Embryonic facial prominence (tissue), 1 donor: ENCODE measurements at regions not wholly inside any gene's neighbourhood (a gene's known extent, or its start where the extent isn't known, plus 50 kb on each side); places are given as distances from the start of the nearest gene placed in this dataset.

Source experiments
- DNase-seq: peaks from one replicate; pipeline ENCODE4 v3.0.0-alpha.2; 2016; ENCODE audit errors: extremely low spot score

DNA sequence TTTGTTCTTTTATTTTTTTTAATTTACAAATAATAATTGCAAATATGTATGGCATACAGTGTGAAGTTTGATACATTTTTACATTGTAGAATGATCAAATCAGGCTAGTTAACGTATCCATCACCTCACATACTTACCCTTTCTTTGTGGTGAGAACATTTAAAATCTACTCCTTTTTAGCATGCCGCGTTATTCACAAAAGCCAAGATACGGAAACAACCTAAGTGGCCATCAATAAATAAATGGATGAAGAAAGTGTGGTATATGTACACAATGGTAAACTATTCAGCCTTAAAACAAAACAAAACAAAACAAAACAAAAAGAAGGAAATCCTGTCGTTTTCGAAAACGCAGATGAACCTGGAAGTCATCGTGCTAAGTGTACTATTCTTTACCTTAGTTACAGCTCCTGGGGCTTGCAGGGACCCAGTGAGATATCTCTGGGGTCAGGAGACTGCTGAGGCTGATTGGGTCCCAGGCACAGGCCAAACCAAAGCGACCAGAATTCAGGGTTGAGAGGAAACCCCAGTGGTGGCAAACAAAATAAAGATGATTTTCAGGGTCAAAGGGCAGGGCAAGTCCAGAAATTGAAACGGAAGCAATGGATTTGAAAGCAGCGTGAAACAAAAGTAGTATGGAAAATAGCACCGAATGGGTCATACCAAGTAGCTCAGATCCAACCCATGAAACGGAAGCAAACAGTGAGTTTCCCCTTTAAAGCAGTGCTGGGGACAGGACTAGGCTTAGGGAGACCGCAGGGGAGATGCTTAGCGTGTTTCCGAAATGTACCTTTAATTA is 188.2 kb downstream of the PLPP3 start:
- no peak for DNase-seq

DNA sequence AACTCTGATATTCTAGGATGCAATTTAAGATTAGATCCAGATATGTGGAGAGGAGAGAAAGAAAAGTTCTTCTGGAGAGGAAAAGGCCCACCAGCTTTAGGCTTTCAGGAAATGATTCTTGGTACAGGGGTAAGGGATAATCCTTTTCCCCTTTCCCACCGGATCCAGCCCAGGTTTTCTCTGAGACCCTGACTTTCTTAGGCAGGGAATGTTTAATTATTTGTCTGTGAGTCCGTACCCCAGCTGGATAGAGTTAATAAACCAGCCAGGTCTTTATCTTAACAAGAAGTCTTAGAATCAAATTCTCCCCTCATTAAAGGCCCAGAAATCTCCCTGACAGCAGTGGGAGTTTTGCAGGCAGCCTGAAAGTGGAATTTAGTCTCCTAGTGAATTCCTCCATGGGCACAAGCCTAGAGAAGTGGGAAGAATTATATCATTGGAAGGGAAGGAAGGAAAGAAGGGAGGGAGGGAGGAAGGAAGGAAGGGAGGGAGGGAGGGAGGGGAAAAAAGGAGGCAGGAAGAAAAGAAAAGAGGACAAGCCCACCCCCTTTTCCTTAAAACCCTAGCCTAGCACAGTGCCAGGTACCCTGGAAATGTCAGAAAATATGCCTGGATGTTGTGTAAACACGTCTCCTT is 189.0 kb downstream of the PLPP3 start:
- no peak for DNase-seq

DNA sequence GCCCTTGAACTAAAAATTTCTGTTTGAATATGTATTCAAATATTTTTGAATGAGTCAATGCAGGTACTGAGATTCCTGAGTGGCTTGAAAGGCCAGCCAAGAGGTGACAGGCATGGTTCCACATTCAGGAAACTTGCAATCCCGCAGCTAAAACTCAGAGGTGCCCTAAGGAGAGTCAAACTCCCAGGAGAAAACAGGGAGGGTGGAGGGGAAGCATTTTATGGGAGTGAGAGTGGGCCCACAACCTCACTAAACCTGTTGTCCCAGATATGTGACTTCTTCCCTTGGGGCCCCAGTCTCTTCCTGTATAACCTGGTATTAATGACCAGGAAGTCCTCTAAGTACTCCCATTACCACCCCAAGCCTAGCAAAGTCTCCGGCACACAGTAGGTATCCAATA is 189.6 kb downstream of the PLPP3 start:
- DNase-seq = no peak

DNA sequence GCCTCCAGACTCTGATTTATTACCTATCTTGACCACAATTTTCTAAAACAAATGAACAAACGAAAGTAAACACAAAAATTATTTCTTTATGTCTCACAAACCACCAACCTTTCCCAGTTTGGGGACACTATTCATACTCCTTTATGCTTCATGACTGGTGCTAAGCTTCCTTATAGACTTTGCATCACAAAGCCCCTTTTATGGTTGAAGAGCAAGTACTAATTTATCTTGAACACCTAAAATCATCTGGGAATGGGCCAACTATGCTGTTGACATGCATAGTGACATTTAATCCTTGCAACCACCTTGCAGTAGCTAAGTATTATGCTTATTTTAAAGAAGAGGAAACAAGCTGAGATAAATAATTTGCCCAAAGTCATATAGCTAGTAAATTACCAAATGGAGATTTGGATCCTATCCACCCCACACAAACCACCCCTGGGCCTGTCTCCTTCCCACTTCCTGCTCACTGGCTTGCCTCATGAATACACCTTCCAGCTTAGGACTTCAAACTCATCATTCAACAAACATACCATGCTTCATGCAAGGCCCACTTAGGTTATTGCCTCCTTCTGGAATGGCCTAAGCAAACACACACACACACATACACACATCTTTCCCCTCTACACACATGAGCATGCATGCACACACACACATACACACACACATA is 192.2 kb downstream of the PLPP3 start:
- no peak for DNase-seq

DNA sequence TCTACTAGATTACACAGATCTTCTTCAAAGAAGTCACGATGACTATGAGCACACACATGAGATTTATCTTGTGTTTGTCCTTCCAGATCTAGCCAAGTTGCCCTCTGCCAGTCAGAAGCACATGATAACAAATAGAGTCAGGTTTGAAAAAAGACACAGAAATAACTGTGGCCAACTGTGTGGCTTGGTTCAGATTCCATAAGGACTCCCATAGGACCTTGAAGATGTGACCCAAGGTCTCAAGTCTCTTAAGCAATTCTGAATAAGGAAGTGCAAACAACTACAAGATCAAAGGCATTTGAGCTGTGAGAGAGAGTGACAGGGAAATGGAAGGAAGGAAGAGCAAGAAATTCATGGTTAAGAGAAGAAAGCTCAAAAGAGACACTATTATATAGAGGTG is 194.0 kb downstream of the PLPP3 start:
- no peak for DNase-seq

DNA sequence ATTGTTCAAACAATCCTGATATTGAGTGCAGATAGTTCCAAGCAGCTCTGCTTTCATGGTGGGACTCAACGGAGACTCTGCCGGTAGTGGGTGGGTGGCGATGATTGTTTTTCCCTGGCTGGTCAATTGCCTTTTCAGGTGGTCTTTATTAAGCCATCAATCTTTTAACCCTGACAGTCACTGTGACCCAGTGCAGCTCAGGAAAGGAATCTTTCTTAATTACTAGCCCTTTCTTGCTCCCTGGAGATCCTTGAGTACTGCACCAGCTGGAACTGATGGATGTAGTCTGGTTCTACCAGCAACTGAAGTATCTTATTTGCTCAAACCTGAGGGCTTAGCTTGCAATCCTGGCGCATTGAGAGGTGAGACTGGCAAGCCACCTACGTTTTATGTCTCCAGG is 196.4 kb downstream of the PLPP3 start:
- DNase-seq = no peak

DNA sequence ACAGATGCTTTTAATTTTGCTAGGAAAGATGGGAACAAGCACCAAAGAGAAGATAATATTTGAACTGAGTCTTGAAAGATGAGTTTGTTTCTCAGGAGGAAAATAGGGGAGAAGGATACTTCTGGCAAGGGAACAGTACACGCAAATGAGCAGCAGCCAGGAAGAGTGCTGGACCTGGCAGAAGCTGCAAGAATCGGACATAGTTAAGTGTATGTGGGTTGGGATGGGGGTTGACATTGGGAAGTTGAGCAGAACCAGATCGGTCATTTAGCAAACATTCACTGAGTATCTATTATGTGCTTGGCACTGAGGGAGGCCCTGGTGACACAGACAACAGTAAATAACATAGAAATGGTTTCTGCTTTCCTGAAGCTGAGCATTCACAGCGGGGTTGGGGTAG is 198.8 kb downstream of the PLPP3 start:
- DNase-seq = no peak

DNA sequence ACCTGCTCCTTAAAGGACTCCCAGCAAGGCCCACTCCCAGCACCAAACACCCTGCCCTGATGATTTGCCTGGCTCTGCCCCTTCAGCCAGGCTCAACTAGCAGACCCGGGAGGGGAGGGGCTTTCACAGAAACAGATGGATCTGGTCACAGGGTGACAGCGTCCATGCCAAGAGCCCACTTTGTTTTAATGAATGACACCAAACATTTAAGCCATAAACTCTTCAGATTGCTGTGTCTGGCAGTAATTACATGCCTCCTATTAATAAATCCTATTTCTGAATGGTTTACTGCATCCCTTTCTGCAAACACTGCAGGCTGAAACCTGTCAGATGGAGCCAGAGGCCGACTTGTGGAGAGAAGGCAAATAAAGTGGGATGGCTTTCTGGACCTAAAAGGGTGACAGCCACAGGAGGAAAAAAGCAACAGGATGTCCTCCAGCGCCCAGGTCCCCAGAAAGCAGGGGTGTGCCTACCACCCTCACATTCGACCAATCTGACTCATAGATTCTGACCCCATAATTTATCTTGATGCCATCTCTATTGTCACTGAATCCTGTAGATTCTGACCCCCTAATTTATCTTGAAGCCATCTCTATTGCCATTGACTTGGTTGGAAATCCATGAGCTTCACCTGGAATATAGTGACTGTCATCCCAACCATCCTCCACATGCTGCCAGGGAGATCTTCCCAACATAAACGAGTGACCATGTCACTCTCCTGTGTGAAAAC is 200.9 kb downstream of the PLPP3 start:
- DNase-seq = no peak

DNA sequence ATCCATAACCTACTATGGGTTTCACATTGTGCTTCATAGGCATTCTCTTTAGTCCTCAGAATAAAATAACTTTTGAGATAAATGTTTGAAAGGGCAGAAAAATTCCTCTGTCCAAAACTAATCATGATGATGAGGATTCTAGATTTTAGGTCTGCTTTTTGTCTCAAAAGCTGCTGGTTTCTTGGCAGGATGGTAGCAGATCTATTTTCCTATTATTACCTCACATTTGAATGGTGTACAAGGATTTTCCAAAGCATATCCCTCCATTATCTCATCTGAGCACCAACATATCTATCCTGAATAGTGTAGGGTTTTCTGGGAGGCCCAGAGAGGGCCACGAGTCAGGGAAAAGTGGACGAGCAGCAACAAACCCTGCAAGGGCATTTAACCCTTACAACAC is 201.9 kb downstream of the PLPP3 start:
- no peak for DNase-seq

DNA sequence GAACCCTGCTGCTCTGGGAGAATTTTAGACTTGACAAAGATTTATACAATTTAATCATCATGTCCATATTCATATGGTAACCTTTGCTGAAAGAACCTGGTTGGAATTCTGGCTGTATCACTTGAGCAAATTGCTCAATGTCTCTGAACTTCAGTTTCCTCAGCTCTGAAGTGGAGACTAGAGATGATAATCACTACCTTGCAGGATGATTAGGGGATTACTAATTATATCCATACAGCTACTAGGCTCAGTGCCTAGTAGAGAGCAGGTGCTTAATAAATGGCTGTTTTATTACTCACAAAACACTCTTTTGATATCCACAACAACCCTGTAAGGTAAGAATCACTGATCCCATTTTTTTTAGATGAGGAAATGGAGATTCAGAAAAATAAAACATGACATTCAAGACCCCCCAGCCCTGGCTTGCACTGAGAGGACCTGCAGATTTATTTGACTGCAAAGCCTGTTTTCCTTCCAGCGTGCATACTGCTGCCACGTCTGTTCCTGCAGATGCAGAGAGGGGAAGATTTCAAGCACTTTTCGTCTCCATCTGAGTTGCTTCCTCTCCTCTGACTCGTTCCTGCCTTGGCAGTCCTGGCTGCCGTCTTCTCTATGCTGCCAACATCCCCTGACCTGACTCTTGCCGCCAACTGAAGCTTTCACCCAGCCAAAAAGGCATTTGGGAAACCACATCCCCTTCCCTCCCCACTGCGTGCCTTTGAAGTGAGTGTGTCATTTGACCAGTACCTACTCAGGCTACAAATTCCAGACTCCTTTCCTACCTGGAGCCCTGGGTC is 203.0 kb downstream of the PLPP3 start:
- no peak for DNase-seq

DNA sequence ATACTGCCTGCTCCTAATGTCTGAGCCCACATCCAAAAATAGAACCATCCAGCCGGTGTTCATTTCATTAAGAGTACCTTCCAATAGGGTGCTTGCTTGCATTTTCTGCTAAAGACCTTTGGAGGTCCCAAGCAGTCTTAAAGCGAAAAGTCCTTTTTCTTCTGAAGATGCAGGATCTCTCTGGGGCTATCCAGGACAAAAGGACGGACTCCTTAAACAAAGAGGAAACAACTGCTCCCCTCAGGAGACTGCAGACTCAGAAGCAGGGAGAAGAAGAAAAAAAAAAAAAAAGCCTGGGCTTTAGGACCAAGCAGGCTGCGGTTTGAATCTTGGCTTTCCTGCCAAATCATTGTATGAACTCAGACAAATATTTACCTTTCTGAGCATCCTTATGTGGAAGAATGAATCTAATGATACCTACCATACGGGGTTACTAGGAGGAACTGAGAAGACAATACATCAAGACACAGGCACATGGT is 204.0 kb downstream of the PLPP3 start:
- DNase-seq = no peak

DNA sequence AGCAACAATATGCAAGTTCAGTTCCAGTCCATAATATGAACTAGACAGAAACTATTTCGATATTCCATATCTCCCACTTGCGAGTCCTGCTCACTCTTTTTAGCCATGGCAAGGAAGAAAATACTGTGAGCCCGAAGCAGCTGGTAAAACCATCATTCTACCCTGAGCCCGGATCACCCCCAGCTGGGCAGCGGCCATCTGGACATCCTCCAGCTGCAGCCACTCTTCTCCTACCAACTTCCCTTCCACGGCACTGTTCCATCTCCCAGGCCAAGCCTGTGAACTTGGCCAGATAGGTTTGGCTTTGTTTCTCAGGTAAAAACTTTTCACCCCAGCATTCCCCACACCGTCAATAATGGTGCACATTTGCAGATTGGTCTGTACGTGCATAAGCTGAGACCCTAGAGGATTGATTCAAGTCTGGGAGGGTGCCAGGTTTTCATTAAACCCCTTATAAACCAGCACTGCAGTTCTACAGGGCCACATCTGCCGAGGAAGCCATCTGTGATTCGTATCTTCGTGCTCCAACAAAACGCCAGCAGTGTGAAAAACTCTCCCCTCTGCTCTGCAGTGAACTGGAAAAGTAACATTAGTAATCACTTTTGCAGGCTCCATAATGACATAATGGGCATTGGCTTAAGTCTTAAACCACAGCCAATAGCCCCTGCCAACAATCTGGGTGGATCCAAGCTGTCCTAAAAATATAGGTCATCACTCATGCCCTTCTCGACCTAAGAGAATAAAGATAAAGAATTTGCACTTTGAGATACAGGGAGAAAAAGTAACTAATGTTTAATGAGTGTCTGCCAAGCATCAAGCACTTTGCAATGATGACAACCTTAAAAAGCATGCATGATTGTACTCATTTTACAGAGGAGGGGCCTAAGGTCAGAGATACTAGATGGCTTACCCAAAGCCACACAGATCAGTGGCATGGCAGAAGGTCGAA is 205.1 kb downstream of the PLPP3 start:
- no peak for DNase-seq

DNA sequence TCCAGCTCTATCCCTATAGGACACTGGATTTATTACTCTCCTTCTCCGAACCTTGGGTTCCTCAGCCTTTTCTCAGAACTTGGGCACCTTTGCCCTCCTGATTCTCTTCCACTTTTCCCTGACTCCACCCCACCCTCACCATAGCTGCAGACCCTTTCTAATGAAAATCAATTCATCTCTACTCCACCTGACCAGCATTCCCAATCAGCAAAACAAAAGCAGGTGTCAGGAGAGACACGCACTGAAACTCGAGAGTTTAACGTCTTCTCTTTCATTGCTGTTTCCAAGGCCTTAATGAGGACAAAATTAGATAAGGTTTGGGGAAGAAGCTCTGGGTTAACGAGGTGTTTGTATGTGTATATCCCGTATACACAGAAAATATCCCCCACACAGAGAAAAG is 208.8 kb downstream of the PLPP3 start:
- DNase-seq = no peak

DNA sequence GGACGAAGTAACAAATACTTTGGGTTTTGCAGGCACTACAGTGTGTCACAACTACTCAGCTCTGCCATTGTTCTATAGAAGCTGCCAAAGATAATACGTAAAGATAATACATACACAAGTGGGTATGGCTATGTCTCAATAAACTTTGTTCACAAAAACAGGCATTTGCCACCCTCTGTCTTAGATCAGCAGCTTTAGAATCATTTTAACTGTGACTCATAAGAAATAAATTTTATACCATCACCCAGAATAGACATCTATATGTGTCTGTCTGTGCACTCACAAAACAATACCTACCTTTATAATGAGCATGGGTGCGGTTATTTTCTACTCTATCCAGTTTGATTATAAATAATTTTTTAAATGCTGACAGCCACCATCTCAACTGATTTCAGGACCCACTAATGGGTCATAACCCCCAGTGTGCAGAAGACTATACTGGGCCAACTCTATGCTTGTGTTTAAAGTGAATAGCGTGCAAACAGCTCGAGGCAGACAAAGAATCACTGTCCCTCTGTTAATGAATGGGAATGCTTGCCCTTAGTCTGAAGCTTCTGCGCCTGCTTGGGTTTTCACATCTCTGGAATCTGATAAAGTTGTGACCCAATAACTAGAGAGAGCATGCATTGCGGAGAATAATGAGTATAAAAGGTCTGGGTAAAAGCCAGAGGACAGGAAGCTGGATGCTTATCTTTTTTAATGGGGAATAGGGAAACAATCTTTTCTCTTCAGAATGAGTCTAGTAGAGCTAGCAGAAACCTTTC is 216.2 kb downstream of the PLPP3 start:
- DNase-seq = no peak

DNA sequence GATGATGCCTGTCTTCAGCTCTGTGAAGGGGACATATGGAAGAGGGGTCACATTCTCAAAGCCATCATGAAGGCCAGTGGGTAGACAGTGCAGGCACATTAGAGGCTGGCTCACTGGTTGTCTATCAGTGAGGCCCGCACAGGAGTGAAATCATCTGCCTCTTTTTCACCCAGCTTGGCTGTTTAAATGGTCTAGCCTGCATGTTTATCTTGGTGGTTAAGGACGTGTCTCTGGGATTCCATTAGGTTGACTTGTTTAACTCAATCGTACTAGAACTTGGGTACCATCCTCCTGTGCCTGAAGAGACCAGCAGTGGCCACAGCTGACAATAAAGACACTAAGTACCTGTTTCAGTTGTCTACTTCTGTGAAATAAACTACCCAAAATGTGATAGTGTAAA is 219.3 kb downstream of the PLPP3 start:
- DNase-seq = no peak

DNA sequence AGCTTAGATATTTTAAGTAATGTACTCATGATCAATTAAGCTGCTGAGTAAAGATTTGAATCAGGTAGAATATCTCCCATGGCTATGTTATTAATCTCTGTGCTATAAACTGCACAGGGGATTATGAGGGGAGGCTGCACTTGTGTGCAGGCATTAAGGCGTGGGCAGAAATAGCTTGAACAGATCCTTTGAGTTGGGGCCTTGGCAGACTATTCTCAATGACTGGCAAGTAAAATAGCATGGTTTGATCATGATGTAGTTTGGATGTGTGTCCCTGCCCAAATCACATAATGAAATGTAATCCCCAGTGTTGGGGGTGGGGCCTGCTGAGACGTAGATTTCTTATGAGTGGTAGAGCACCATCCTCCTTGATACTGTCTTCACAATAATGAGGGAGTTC is 220.3 kb downstream of the PLPP3 start:
- no peak for DNase-seq

DNA sequence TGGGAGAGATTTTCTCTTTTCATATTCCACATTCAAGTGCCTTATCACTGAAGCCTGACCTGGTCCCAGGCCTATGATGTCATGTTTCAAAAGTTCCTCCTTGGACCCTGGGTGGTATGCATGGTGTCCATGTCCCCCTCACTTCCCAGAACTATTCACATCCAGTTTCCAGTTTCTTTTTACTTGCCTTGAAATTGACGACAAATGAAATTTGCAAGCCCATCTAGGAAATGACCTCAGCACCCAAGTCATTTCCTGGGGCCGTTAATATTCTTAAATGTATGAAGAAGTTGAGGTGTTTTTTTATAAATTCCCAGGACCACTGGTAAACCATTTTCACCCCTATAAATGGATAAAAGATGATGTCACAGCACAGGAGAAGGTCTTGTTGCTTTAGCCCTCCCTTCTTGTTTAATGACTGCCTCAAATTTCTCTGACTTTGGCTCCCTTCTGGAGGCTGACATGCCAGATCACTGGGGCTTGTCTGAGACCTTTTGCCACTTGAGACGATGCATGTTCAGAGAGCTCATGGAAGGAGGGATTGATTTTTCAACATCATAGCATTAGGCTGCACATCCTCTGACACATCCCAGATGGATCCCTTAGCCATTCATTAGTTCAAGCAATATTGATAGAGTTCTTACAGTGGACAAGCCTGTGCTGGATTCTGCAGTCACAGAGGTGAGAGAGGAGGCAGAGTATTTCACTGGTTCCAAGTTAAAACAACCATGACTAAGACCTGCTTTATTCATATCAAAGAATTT is 221.3 kb downstream of the PLPP3 start:
- DNase-seq = no peak

DNA sequence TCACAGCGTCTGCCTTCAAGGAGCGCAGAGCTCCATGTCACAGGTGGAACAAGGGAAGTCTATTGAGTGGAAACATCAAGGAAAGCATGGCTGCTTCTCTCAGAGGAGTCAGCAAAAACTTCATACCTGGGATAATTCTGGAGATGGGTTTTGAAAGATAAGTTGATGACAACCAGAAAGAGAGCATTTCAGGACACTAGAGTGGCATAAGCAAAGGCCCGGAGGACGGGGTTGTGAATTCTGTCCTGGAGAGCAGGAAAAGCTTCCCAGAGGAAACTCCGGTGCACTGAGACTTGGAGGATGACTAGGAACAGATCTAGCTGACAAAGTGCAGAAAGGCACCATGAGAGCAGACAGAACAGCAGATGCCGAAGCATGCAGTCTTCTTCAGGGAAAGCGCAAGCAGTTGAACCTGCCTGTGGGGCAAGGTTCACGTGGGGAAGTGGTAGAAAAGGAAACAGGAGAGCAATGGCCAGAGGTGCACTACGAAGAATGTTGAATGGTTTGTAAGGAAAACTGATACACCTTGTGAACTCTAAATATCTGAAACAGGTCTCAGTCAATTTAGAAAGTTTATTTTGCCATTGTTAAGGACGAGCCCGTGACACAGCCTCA is 222.9 kb downstream of the PLPP3 start:
- no peak for DNase-seq
